Forelimb muscle (tissue), 1 donor: ENCODE measurements at regions not wholly inside any gene's neighbourhood (a gene's known extent, or its start where the extent isn't known, plus 50 kb on each side); places are given as distances from the start of the nearest gene placed in this dataset.

Experiments
- DNase-seq: peaks from one replicate; pipeline ENCODE4 v3.0.0-alpha.2; 2013; ENCODE audit warnings: low read depth

- no peak for DNase-seq
These were observed 96.9 kb upstream of the BTBD3 start for GRCh38 chr20:11820838-11821237.

- no peak for DNase-seq
These were observed 95.2 kb upstream of the BTBD3 start for GRCh38 chr20:11822540-11822794.

- no peak for DNase-seq
These were observed 91.4 kb upstream of the BTBD3 start for GRCh38 chr20:11826334-11826733.

GRCh38 chr20:11832397-11832796 is 85.3 kb upstream of the BTBD3 start:
- DNase-seq, result no peak

GRCh38 chr20:11832851-11833250 is 84.8 kb upstream of the BTBD3 start:
- no peak for DNase-seq

GRCh38 chr20:11833825-11834224 is 83.9 kb upstream of the BTBD3 start:
- no peak for DNase-seq

GRCh38 chr20:11838076-11838636 is 79.5 kb upstream of the BTBD3 start:
- DNase-seq, result no peak

GRCh38 chr20:11841972-11842461 is 75.7 kb upstream of the BTBD3 start:
- DNase-seq, result no peak

GRCh38 chr20:11843289-11843688 is 74.4 kb upstream of the BTBD3 start:
- no peak for DNase-seq

- no peak for DNase-seq
These were observed 73.0 kb upstream of the BTBD3 start for GRCh38 chr20:11844691-11845090.

GRCh38 chr20:11845340-11845739 is 72.4 kb upstream of the BTBD3 start:
- DNase-seq, result no peak

GRCh38 chr20:11846131-11846530 is 71.6 kb upstream of the BTBD3 start:
- no peak for DNase-seq

- no peak for DNase-seq
These were observed 69.9 kb upstream of the BTBD3 start for GRCh38 chr20:11847827-11848226.

GRCh38 chr20:11849270-11849915 is 68.3 kb upstream of the BTBD3 start:
- DNase-seq, result no peak

GRCh38 chr20:11849976-11850670 is 67.6 kb upstream of the BTBD3 start:
- DNase-seq, result no peak

- no peak for DNase-seq
These were observed 66.8 kb upstream of the BTBD3 start for GRCh38 chr20:11850901-11851300.

- DNase-seq, result no peak
These were observed 66.0 kb upstream of the BTBD3 start for GRCh38 chr20:11851646-11852045.

- no peak for DNase-seq
These were observed 65.5 kb upstream of the BTBD3 start for GRCh38 chr20:11852189-11852588.

- no peak for DNase-seq
These were observed 64.9 kb upstream of the BTBD3 start for GRCh38 chr20:11852811-11853210.

GRCh38 chr20:11853359-11853758 is 64.3 kb upstream of the BTBD3 start:
- DNase-seq, result no peak

GRCh38 chr20:11861479-11861878 is 56.2 kb upstream of the BTBD3 start:
- no peak for DNase-seq

GRCh38 chr20:11867291-11867919 is 50.3 kb upstream of the BTBD3 start:
- no peak for DNase-seq
